ENCODE measurements at regions not wholly inside any gene's neighbourhood (a gene's known extent, or its start where the extent isn't known, plus 50 kb on each side); places are given as distances from the start of the nearest gene placed in this dataset.

DNA sequence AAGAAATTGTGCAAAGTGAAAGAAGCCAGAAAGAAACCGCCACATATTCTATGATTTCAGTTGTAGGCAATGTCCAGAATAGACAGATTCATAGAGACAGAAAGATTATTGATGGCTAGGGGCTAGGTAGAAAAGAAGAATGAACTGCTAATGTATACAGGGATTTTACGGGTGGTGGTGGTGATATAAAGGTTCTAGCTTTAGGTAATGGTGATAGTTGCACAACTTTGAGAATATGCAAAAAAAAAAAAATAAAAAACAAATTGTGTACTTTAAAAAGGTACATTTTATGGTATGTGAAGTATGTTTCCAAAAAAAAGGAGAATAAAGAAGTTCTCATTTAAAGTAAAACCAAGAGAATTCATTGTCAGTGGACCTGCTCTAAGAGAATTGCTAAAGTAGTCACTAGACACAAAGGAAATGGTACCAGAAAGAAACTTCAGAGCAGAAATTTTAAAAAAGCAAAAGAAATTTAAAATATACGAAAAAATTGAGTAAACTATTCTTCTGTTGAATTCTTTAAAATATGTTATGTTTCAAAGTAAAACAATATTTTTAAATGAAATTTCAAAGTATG is 680.1 kb downstream of the UQCRFS1 start:
- TF ChIP-seq CREB1 (IDR thresholded peaks at IDR 0.05; ENCODE audit: low read depth) (no peak), ZBTB7A (IDR thresholded peaks at IDR 0.05; ENCODE audit: low read depth) (no peak)

Data from Ishikawa (cell line).